ENCODE measurements at regions not wholly inside any gene's neighbourhood (a gene's known extent, or its start where the extent isn't known, plus 50 kb on each side); places are given as distances from the start of the nearest gene placed in this dataset.

DNA sequence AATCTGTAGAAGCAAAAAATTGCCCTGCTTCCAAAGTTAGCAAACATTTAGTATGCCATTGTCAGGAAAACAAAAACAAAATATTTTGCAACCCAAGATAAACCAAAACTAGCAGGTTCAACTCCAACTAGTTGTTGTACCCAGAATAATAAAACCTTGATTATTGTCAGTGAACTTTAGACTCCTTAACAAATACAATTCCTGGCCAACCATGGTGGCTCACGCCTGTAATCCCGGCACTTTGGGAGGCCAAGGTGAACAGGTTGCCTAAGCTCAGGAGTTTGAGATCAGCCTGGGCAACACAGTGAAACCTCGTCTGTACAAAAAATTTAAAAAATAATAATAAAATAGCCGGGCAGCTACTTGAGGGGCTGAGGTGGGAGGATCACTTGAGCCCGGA is 53.6 kb upstream of the EPCAM start:
- DNase-seq (ENCODE audit: low spot score), result no peak

DNA sequence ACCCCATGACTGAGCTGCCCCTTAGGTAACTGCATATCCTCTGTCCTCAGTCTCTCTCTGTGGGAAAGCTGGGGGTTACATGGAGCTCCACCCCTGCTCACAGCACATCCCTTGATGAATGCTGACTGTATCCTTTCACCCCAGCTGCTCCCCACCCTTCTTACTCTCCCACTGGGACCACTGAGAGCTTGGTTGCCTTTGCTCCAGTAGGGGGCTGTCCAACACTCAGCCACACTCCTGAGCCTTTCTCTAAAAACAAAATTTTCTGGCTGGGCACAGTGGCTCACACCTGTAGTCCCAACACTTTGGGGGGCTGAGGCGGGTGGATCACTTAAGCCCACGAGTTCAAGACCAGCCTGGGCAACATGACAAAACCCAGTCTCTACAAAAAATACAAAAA is 55.4 kb upstream of the EPCAM start:
- DNase-seq (ENCODE audit: low spot score), result no peak

DNA sequence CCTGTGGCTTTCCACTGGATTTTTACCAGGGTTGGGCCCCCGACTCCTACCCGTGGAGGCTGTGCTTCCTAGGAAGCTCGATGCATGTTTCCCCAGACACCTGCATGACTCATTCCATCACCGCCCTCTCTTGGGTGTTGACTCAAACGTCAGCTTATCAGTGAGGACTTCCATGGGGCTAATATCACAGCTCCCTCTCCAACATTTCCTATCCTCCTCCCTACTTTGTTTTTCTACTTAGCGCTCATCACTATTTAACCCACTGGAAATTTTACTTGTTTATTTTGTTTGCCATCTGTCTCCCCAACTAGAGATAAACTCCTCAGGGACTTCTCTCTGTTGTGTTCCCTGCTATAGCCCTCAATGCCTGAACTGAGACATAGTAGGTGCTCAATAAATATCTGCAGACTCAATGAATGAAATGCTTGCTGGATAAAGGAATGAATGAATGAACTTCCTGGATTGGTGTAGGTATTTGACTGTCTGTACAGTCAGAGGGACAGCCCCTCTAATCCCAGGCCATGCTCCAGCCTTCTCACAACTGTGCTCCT is 55.9 kb upstream of the EPCAM start:
- DNase-seq (ENCODE audit: low spot score), result no peak

DNA sequence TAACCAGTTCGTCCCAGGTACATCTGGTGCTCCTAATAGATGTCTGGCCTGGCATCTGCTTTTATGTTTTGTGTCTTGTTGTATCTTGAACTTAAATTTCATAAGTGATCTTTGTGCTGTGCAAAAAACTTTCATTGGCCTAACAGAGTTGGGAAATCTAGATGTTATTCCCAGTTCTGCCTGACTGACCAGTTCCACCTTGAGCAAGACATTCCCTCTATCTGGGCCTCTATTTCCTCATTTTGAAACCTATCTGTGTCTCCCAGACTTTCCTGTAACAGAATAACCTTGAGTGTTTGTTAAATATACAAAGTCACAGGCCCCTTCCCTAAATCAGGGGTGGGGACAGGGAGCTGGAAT is 56.6 kb upstream of the EPCAM start:
- DNase-seq (ENCODE audit: low spot score), result no peak

- DNase-seq (ENCODE audit: low spot score), result no peak
Measured at GRCh38 chr2:47311764-47312490, 57.2 kb upstream of the EPCAM start.

- DNase-seq (ENCODE audit: low spot score), result no peak
Measured at GRCh38 chr2:47310801-47311560, 58.1 kb upstream of the EPCAM start.

GRCh38 chr2:47309952-47310800 is 58.9 kb upstream of the EPCAM start:
- DNase-seq (ENCODE audit: low spot score), result peak; percentile 46

DNA sequence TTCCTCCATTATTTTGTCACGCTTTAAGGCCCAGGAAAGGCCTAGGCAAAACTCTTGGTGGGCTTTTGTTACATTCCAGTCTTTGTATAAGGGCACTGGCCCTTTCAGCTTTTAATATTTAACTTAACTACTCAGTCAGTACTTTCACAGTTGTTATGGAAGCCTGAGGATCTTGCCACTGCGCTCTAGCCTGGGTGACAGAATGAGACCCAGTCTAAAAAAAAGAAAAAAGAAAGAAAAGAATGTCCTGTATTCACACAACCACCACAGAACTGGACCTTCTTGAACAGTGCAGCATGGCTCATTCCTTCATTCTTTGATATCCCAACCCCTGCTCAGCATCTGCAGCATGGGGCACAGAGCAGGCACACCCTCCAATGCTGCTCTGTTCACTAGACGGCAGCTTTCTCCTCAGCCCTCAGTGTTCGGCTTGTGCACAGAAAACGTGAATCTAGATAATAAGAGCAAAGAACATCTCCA is 59.6 kb upstream of the EPCAM start:
- no peak for DNase-seq (ENCODE audit: low spot score)

- DNase-seq (ENCODE audit: low spot score), result no peak
Measured at GRCh38 chr2:47307066-47307465, 62.0 kb upstream of the EPCAM start.

DNA sequence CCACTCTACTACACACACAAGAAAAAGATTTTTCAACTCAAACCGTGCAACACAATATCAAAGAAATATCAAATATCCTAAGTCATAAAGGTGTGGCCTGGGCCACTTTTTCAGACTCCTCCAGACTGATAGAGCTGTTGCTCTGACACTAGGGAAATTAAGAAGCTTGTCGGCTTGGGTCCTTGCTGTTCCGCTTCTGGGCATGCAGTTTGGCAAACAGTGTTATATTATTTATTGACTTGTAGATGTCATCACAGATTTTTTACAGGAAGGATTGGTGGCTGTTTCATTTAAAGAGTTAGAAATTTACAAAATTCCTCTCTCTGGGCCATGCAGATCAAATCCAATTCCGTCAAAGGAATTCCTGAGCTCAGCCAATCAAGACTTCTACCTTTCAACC is 64.5 kb upstream of the EPCAM start:
- no peak for DNase-seq (ENCODE audit: low spot score)

DNA sequence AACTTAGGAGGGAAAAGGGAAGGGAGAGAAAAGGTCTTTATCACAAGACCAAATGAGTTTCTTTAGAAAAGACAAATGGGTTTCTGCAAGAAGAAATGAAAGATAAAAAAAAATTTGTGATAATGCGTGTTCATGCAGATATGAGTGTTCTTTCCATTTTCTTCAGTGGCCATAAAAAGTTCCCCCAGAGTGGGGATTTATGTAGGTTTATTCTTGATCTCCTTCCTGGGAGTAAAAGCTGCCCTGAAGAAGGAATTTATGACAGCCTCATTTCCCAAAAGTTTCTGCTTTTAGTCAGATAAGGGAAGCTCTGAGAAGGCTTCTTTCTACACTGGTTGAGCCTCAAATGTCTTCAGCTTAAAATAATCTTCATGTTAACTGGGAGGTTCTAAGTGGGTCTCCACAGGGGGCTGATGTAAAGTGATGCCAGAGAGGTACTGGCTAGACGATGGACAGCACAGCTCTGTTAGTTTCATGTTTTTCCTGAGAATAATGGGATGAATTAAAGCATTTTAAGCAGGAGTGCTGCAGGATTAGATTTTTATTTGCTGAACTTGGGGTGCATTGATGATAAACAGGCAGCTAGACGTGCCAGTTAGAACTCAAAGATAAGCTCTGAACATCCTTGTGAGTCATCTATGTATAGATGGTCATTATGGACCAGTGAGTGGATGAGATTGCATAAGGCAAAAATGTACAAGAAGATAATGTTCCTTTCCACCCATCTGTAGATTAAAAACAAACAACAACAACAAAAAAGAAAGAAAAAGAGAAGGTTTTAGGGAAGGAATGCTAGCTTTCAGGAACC is 65.6 kb upstream of the EPCAM start:
- no peak for DNase-seq (ENCODE audit: low spot score)

DNA sequence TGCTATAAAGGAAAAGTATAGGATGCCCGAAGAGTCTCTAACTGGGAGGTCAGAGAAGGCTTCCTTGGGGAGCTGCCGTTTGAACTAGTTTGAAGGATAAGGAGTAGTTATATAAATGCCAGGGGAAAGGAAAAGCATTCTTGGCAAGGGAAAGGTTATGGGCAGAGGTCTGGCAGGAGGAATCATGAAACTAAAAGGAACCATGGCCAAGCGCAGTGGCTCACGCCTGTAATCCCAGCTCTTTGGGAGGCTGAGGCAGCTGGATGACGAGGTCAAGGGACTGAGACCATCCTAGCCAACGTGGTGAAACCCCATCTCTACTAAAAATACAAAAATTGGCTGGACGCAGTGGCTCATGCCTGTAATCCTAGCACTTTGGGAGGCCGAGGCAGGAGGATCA is 66.8 kb upstream of the EPCAM start:
- no peak for DNase-seq (ENCODE audit: low spot score)

DNA sequence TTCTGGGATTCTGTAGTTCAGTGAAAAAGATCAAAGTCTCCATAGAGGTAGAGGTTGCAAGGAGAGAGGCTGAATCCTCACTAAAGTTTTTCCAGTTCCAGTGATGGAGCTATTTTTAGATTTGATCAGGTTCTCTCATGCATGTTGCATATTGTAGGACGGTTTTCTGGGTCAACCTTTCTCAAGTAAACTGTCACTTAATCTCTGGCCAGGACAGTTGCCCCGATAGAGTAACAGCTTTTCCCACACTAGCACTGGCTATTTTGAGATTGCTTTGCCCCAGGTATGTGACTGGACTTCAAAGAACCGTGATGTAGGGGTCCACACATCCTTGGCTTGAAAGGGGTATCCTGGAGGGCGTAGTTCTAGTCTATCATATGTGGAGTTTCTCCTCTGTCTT is 67.4 kb upstream of the EPCAM start:
- no peak for DNase-seq (ENCODE audit: low spot score)

DNA sequence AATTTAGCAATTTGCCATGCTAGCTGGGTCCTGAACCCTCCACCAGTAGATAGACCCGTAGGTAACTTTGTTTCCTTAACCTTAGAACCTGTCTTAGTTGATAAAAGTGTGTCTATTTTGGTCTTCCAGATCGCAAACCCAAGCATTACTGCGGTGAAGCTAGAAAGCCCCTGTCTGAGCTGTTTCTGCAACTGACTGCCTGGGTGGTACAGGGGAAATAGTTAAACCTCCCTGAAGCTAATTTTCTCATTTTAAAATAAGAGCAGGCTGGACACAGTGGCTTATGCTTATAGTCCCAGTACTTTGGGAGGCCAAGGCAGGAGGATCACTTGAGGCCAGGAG is 67.9 kb upstream of the EPCAM start:
- DNase-seq (ENCODE audit: low spot score), result no peak

GRCh38 chr2:47300609-47301276 is 68.4 kb upstream of the EPCAM start:
- DNase-seq (ENCODE audit: low spot score), result no peak

- no peak for DNase-seq (ENCODE audit: low spot score)
Measured at GRCh38 chr2:47300081-47300480, 69.0 kb upstream of the EPCAM start.

DNA sequence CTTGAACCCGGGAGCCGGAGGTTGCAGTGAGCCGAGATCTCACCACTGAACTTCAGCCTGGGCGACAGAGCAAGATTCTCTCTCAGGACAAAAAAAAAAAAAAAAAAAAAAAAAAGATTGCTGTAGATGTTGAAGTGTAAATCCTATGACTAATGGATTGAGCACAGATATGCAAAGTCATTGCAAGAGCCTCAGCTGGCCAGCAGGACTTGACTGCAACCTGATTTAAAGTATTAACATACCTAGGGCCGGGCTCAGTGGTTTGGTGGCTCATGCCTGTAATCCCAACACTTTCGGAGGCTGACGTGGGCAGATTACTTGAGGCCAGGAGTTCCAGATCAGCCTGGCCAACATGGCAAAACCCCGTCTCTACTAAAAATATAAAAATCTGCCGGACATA is 69.6 kb upstream of the EPCAM start:
- DNase-seq (ENCODE audit: low spot score), result no peak

DNA sequence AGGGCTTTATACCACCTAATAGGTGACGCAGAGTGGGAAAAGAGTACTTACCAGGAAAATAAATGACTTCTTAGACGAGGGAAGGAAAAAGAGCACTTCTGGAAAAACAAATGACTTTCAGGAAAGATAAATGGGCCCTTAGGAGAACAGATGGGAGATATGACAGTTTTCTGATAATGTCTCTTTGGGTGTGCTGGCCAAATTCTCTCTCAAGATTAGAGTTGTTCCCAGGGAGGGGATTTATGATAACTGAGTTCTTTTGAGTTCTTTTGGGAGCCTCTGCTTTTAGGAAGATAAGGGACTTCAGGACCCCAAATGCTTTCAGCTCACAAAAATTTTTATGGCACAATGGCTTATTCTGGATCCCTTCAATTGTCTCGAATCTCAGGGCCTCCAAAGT is 70.3 kb upstream of the EPCAM start:
- no peak for DNase-seq (ENCODE audit: low spot score)

GRCh38 chr2:47297767-47298425 is 71.2 kb upstream of the EPCAM start:
- no peak for DNase-seq (ENCODE audit: low spot score)

- DNase-seq (ENCODE audit: low spot score), result no peak
Measured at GRCh38 chr2:47295981-47296635, 73.0 kb upstream of the EPCAM start.
